Chondrocyte (in vitro differentiated cells): ENCODE measurements at regions not wholly inside any gene's neighbourhood (a gene's known extent, or its start where the extent isn't known, plus 50 kb on each side); places are given as distances from the start of the nearest gene placed in this dataset.

Experiments
- DNase-seq: peaks from one replicate; pipeline ENCODE4 v3.0.0; 2021; ENCODE audit warnings: mixed read lengths, low spot score
- H3K27ac Mint-ChIP-seq: one replicate; pipeline ENCODE4 v1.8.0; 2021; ENCODE audit warnings: mild to moderate bottlenecking, moderate library complexity, mixed read lengths; ENCODE audit not compliant: unreplicated experiment
- H3K27me3 Mint-ChIP-seq: 2 replicates; pipeline ENCODE4 v1.8.0; 2021; ENCODE audit warnings: low read depth, mixed read lengths
- H3K36me3 Mint-ChIP-seq: 2 replicates; pipeline ENCODE4 v1.8.0; 2021; ENCODE audit warnings: low read depth, mixed read lengths
- H3K4me1 Mint-ChIP-seq: 2 replicates; pipeline ENCODE4 v1.8.0; 2021; ENCODE audit warnings: low read depth, mild to moderate bottlenecking, mixed read lengths
- H3K4me3 Mint-ChIP-seq: one replicate; pipeline ENCODE4 v1.8.0; 2021; ENCODE audit warnings: mild to moderate bottlenecking, moderate library complexity, mixed read lengths; ENCODE audit not compliant: unreplicated experiment
- H3K9me3 Mint-ChIP-seq: 2 replicates; pipeline ENCODE4 v1.8.0; 2021; ENCODE audit warnings: low read depth, mixed read lengths
- CTCF ChIP-seq: fragments of 200-600 bp; sonication (generic); IDR thresholded peaks from 2 replicates; pipeline ENCODE4 v1.5.0; 2021; ENCODE audit warnings: antibody characterized with exemption, mild to moderate bottlenecking, moderate library complexity

- Mint-ChIP-seq H3K27ac (peak overlapping the region; percentile 93), H3K4me1 (peaks cover 72% of the 10 kb centered on the region), H3K27me3 (no peaks in the 10 kb centered on the region), H3K9me3 (no peaks in the 10 kb centered on the region), H3K4me3 (peak overlapping the region; percentile 33), H3K36me3 (no peaks in the 10 kb centered on the region)
- no peak for TF ChIP-seq CTCF
- no peak for DNase-seq
Observed at GRCh38 chr1:8133657-8134430, 107.7 kb upstream of the ERRFI1 start.

DNA sequence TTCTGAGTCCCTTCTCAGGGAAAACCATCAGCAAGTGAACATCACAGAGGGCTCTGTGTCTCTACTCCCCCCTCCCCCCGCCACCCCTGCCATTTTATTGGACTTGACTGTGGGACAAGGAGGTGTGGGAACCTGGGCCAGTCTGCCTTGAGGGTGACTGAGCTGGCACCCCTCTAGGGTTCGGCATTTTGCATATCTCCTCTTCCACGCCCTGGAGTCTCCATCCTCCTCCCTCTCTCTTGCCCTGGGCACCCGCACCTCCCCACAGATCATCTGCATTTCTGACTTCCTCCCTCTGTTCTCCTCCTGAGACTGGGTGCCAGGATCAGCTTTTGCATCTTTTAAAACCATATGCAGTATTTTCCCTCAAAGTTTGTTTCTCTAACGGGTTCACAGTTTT, 107.1 kb upstream of the ERRFI1 start:
- TF ChIP-seq CTCF: no peak
- H3K4me1 Mint-ChIP-seq: peaks cover 70% of the 10 kb centered on the region
- no peaks in the 10 kb centered on the region for H3K27me3 Mint-ChIP-seq
- no peak for DNase-seq
- H3K27ac Mint-ChIP-seq: peak overlapping the region; percentile 93
- no peaks in the 10 kb centered on the region for H3K9me3 Mint-ChIP-seq
- H3K4me3 Mint-ChIP-seq: no peak overlapping the region
- no peaks in the 10 kb centered on the region for H3K36me3 Mint-ChIP-seq

DNA sequence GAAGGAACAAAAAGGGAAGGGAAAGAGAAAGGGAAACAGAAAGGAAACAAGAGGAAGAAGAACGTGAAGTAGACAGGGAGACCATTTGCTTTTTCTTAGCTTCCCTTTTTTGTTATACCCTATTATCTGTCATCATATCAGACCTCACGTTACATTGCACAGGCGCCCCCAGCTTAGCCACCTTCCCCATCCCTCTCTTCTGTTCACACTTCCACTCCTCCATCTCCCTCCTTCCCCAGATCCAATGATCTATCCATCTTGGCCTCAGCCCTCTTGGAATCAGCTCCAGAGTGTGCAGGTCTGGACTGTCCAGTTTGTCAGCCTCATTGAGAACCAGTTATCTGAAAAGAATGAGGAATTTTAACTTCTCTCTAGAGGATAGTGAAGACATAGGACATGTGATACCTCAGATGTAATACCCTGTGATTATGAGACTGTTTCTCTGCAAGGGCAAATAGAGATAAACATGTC, 101.1 kb upstream of the ERRFI1 start:
- Mint-ChIP-seq H3K9me3 (peaks cover 13% of the 10 kb centered on the region), H3K36me3 (peaks cover 11% of the 10 kb centered on the region), H3K4me3 (no peak overlapping the region), H3K27me3 (no peaks in the 10 kb centered on the region), H3K27ac (peak overlapping the region; percentile 78), H3K4me1 (peaks cover 28% of the 10 kb centered on the region)
- DNase-seq: no peak
- no peak for TF ChIP-seq CTCF

- H3K27me3 Mint-ChIP-seq: no peaks in the 10 kb centered on the region
- H3K36me3 Mint-ChIP-seq: peaks cover 11% of the 10 kb centered on the region
- TF ChIP-seq CTCF: no peak
- H3K9me3 Mint-ChIP-seq: peaks cover 13% of the 10 kb centered on the region
- peak overlapping the region; percentile 96 for H3K27ac Mint-ChIP-seq
- no peak for DNase-seq
- peaks cover 52% of the 10 kb centered on the region for H3K4me1 Mint-ChIP-seq
- H3K4me3 Mint-ChIP-seq: no peak overlapping the region
Observed at GRCh38 chr1:8122477-8123407, 96.6 kb upstream of the ERRFI1 start.

GRCh38 chr1:8122160-8122476, 96.0 kb upstream of the ERRFI1 start:
- DNase-seq: no peak
- TF ChIP-seq CTCF: no peak
- H3K27me3 Mint-ChIP-seq: no peaks in the 10 kb centered on the region
- H3K4me3 Mint-ChIP-seq: no peak overlapping the region
- peaks cover 9% of the 10 kb centered on the region for H3K36me3 Mint-ChIP-seq
- peak overlapping the region; percentile 96 for H3K27ac Mint-ChIP-seq
- peaks cover 13% of the 10 kb centered on the region for H3K9me3 Mint-ChIP-seq
- H3K4me1 Mint-ChIP-seq: peaks cover 54% of the 10 kb centered on the region
